Gastroesophageal sphincter (tissue), 2 donors: ENCODE measurements at regions not wholly inside any gene's neighbourhood (a gene's known extent, or its start where the extent isn't known, plus 50 kb on each side); places are given as distances from the start of the nearest gene placed in this dataset.

Source experiments
- POLR2A ChIP-seq, 2 donors: fragments of 450-650 bp; IDR thresholded peaks; one replicate each; pipeline ENCODE4 v1.6.1; 2017; ENCODE audit warnings: antibody characterized with exemption in 2 of 2, mild to moderate bottlenecking in 2 of 2, moderate library complexity in 1 of 2
- POLR2AphosphoS5 ChIP-seq: sonication (generic); formaldehyde crosslinking; IDR thresholded peaks from one replicate; pipeline ENCODE4 v1.6.1; 2017; ENCODE audit warnings: antibody characterized with exemption

DNA sequence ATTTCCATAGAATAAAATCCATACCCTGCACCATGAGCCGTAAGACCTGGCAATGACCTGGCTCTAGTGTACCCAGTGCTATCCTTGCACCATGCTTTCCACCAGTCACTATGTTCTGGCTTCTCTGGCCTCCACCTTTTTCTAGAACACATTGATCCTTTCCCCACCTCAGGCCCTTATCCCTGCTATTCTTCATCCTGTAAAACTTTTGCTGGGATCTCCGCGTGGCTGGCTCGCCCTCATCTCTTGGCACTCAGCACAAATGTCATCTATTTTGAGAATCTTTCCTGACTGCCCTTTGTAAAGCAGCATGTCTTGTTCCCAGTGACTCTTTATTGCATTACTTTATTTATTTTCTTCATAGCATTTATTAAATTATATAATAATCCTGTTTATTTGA, 169.8 kb upstream of the B3GALT2 start:
- TF ChIP-seq POLR2A (IDR thresholded peaks at IDR 0.05) (no peak), POLR2AphosphoS5 (no peak)
